MM.1S (cell line): ENCODE measurements at regions not wholly inside any gene's neighbourhood (a gene's known extent, or its start where the extent isn't known, plus 50 kb on each side); places are given as distances from the start of the nearest gene placed in this dataset.
A peak's percentile ranks its signal among the peaks of the same experiment; 100 is the strongest.
"Not testable (repeated sequence)": the region's sequence is repeated elsewhere in the genome, so short reads cannot be mapped to it uniquely, and the experiment has no call there.

Experiments used
- DNase-seq: peaks from one replicate; pipeline ENCODE4 v3.0.0-alpha.2; 2015
- H2AFZ ChIP-seq: fragments of 300-600 bp; sonication (generic); 2 replicates; pipeline ENCODE4 v1.6.0; 2016; ENCODE audit warnings: antibody characterized with exemption, low read length
- H3F3A ChIP-seq: fragments of 300-600 bp; sonication (generic); 2 replicates; pipeline ENCODE4 v1.6.1; 2016; ENCODE audit warnings: mild to moderate bottlenecking, antibody characterized with exemption, low read length, moderate library complexity, mixed read lengths; ENCODE audit not compliant: insufficient read depth
- H3K27ac ChIP-seq: fragments of 300-600 bp; sonication (generic); 2 replicates; pipeline ENCODE4 v1.5.1; 2016; ENCODE audit warnings: mild to moderate bottlenecking, low read length
- H3K27me3 ChIP-seq: fragments of 300-600 bp; sonication (generic); replicated peaks from 2 replicates; pipeline ENCODE4 v1.6.0; 2016; ENCODE audit warnings: low read length; ENCODE audit not compliant: insufficient read depth
- H3K36me3 ChIP-seq: fragments of 300-600 bp; sonication (generic); replicated peaks from 2 replicates; pipeline ENCODE4 v1.6.1; 2016; ENCODE audit warnings: mild to moderate bottlenecking, low read length, mixed read lengths; ENCODE audit not compliant: insufficient read depth
- H3K4me1 ChIP-seq: fragments of 300-600 bp; sonication (generic); 2 replicates; pipeline ENCODE4 v1.6.1; 2016; ENCODE audit warnings: low read length, mixed read lengths
- H3K4me2 ChIP-seq: fragments of 300-600 bp; sonication (generic); 2 replicates; pipeline ENCODE4 v1.6.0; 2016; ENCODE audit warnings: low read depth, low read length
- H3K4me3 ChIP-seq: fragments of 300-600 bp; sonication (generic); 2 replicates; pipeline ENCODE4 v1.5.1; 2016; ENCODE audit warnings: low read length, mixed read lengths
- H3K79me2 ChIP-seq: fragments of 300-600 bp; sonication (generic); 2 replicates; pipeline ENCODE4 v1.6.1; 2016; ENCODE audit warnings: mixed run types, low read length, mixed read lengths
- H3K9ac ChIP-seq: fragments of 300-600 bp; sonication (generic); 2 replicates; pipeline ENCODE4 v1.6.1; 2016; ENCODE audit warnings: low read length, mixed read lengths
- H3K9me2 ChIP-seq: fragments of 300-600 bp; sonication (generic); replicated peaks from 2 replicates; pipeline ENCODE4 v1.6.1; 2016; ENCODE audit warnings: mild to moderate bottlenecking, low read length, mixed read lengths; ENCODE audit not compliant: insufficient read depth
- H3K9me3 ChIP-seq: fragments of 300-600 bp; sonication (generic); replicated peaks from 2 replicates; pipeline ENCODE4 v1.6.1; 2016; ENCODE audit warnings: mild to moderate bottlenecking, low read length, mixed read lengths; ENCODE audit not compliant: insufficient read depth
- H4K20me1 ChIP-seq: fragments of 300-600 bp; sonication (generic); 2 replicates; pipeline ENCODE4 v1.6.1; 2016; ENCODE audit warnings: mild to moderate bottlenecking, low read length, moderate library complexity, mixed read lengths; ENCODE audit not compliant: insufficient read depth
- EZH2 ChIP-seq: fragments of 300-600 bp; sonication (generic); optimal IDR thresholded peaks from 2 replicates; pipeline ENCODE3; 2017; ENCODE audit warnings: low read depth, mild to moderate bottlenecking, antibody characterized with exemption, low read length, mixed read lengths
- EZH2phosphoT487 ChIP-seq: fragments of 300-600 bp; sonication (generic); IDR thresholded peaks from 2 replicates; pipeline ENCODE4 v1.6.1; 2018; ENCODE audit warnings: antibody characterized with exemption, low read length
- TF ChIP-seq, protein P1 (sequence below): fragments of 300-600 bp; sonication (generic); IDR thresholded peaks from 2 replicates; pipeline ENCODE4 v1.5.1; 2016; ENCODE audit warnings: antibody characterized with exemption, low read length, mixed read lengths

DNA sequence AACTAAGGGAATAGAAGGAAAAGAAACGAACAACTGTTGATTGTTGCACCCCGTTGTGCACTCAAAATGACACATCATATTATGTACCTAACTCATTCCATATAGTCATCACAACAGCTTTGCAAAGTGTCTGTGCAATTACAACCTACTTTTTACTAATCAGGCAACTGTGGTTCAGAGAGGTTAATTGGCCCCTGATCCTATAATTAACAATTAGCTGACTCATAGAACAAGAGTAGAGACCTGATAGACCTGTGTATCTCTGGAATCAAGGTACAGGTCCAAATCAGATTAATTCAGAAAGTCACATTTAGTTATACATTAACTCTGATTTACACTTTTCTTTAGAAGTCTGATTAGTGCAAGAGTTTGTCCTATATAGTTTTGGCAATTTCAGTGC is 122.5 kb upstream of the CDK13 start:
- TF ChIP-seq EZH2 = no peak
- TF ChIP-seq EZH2phosphoT487 = no peak
- TF ChIP-seq, protein P1, sequence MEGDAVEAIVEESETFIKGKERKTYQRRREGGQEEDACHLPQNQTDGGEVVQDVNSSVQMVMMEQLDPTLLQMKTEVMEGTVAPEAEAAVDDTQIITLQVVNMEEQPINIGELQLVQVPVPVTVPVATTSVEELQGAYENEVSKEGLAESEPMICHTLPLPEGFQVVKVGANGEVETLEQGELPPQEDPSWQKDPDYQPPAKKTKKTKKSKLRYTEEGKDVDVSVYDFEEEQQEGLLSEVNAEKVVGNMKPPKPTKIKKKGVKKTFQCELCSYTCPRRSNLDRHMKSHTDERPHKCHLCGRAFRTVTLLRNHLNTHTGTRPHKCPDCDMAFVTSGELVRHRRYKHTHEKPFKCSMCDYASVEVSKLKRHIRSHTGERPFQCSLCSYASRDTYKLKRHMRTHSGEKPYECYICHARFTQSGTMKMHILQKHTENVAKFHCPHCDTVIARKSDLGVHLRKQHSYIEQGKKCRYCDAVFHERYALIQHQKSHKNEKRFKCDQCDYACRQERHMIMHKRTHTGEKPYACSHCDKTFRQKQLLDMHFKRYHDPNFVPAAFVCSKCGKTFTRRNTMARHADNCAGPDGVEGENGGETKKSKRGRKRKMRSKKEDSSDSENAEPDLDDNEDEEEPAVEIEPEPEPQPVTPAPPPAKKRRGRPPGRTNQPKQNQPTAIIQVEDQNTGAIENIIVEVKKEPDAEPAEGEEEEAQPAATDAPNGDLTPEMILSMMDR = no peak
- Histone ChIP-seq H3K9me2 (no peaks in the 10 kb centered on the region), H3K4me2 (no peak overlapping the region), H3K79me2 (no peaks in the 10 kb centered on the region), H4K20me1 (no peaks in the 10 kb centered on the region), H3K9me3 (no peaks in the 10 kb centered on the region), H3F3A (no peaks in the 10 kb centered on the region), H3K36me3 (no peaks in the 10 kb centered on the region), H3K27ac (no peak overlapping the region), H3K27me3 (no peaks in the 10 kb centered on the region; the same call in 1 of the 2 replicates), H3K4me3 (no peak overlapping the region), H2AFZ (no peak overlapping the region), H3K9ac (no peak overlapping the region), H3K4me1 (peaks cover 1% of the 10 kb centered on the region; the same call in 1 of the 2 replicates)
- DNase-seq = no peak

DNA sequence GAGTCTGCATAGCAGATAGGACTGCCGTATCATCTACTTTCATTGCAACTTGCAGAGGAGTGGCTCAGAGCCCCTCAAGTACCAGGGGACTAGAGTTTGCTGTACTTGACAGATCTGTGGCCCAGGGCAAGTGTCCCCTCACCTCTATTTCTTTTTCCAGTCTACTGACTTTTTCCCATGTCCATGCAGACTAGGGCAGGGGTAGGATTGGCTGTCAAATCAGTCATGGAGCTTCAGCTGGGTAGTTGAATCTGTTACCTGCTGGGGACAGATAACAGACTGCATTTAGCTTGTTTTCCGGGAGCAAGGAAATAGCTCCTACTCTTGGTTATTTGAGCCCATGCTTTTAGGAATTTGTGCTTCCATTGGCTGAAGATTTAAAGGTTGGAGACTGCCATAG is 121.0 kb upstream of the CDK13 start:
- no peaks in the 10 kb centered on the region for H3K36me3 ChIP-seq
- no peak for TF ChIP-seq EZH2phosphoT487
- TF ChIP-seq, protein P1 = no peak
- no peak for TF ChIP-seq EZH2
- no peak for DNase-seq
- peaks cover 4% of the 10 kb centered on the region; the same call in 1 of the 2 replicates for H3K4me1 ChIP-seq
- no peaks in the 10 kb centered on the region for H3K79me2 ChIP-seq
- no peaks in the 10 kb centered on the region for H3K9me3 ChIP-seq
- no peaks in the 10 kb centered on the region for H4K20me1 ChIP-seq
- H3F3A ChIP-seq = no peaks in the 10 kb centered on the region
- H3K4me2 ChIP-seq = no peak overlapping the region
- H3K9me2 ChIP-seq = no peaks in the 10 kb centered on the region
- H3K27me3 ChIP-seq = no peaks in the 10 kb centered on the region; the same call in 1 of the 2 replicates
- H3K27ac ChIP-seq = no peak overlapping the region
- H2AFZ ChIP-seq = no peak overlapping the region
- no peak overlapping the region for H3K4me3 ChIP-seq
- no peak overlapping the region for H3K9ac ChIP-seq

DNA sequence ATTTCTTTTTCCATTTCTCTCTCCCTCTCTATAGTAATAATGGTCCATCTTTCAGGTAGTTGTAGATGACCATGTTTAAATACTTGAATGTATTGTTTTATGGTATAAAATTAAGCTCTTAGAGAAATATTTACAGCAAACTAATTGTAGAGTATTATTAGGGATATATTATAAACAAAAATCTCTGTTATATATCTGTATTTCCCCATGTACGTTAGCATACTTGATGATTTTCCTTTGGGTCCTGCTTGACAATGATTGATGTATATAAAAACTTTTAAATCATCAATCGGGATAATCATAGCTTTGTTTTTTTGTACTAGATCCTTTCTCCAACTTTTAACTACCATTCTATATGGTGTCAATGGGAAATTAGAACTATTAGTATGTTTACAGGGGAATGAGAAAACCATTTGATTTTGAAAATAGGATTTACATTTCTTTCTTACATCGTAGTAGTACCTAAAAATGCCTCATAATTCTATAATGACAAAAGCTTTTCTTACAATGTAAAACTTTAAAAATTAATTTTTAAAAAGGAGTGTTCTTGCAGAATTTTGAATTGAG is 117.5 kb upstream of the CDK13 start:
- no peaks in the 10 kb centered on the region for H3K36me3 ChIP-seq
- no peaks in the 10 kb centered on the region; the same call in 1 of the 2 replicates for H3K27me3 ChIP-seq
- peak overlapping the region; percentile 50 for H3K4me2 ChIP-seq
- H3F3A ChIP-seq = no peaks in the 10 kb centered on the region
- peak overlapping the region; percentile 40; the same call in 1 of the 2 replicates for H3K4me3 ChIP-seq
- 0 out of 2 replicates have a peak overlapping the region, but pooled peaks have one; percentile 31 for H2AFZ ChIP-seq
- H3K9ac ChIP-seq = no peak overlapping the region
- TF ChIP-seq EZH2phosphoT487 = no peak
- TF ChIP-seq EZH2 = no peak
- TF ChIP-seq, protein P1 = no peak
- no peak overlapping the region for H3K27ac ChIP-seq
- no peaks in the 10 kb centered on the region for H3K79me2 ChIP-seq
- no peaks in the 10 kb centered on the region for H3K9me2 ChIP-seq
- H3K9me3 ChIP-seq = no peaks in the 10 kb centered on the region
- peaks cover 4% of the 10 kb centered on the region; the same call in 1 of the 2 replicates for H3K4me1 ChIP-seq
- H4K20me1 ChIP-seq = no peaks in the 10 kb centered on the region
- DNase-seq = no peak

DNA sequence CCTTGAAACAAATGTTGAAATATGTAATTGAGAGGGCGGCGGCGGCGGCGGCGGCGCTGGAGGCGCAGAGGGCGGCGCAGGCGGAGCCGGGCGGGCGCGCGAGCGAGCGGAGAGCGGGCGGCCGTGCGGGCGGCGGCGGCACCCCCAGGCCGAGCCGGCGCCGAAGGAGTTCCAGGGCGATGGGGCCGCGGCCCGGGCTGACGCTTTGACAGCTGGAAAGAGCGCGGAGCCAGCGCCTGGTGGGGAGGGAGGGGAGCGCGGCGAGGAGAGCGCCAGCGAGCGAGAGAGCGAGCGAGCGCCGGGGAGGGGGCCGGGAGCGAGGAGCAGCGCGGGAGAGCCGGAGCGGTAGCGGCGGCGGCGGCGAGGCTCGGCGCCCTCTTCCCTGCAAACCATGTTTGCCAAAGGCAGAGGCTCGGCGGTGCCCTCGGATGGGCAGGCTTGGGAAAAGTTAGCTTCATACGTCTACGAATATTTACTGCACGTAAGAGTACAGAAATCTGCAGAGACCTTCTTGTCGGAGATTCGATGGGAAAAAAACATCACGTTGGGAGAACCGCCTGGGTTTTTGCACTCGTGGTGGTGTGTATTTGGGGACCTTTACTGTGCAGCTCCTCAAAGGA is 116.8 kb upstream of the CDK13 start:
- not testable (repeated sequence) for H3K36me3 ChIP-seq, H3K9ac ChIP-seq, H3K9me2 ChIP-seq, H4K20me1 ChIP-seq, H3K4me1 ChIP-seq, H3K27me3 ChIP-seq, H3F3A ChIP-seq, H3K27ac ChIP-seq, H3K79me2 ChIP-seq, H3K9me3 ChIP-seq
- peak overlapping the region; percentile 55; the same call in 1 of the 2 replicates for H3K4me2 ChIP-seq
- peak; percentile 59 for DNase-seq
- H2AFZ ChIP-seq = peak overlapping the region; percentile 64
- H3K4me3 ChIP-seq = peak overlapping the region; percentile 40; the same call in 1 of the 2 replicates

DNA sequence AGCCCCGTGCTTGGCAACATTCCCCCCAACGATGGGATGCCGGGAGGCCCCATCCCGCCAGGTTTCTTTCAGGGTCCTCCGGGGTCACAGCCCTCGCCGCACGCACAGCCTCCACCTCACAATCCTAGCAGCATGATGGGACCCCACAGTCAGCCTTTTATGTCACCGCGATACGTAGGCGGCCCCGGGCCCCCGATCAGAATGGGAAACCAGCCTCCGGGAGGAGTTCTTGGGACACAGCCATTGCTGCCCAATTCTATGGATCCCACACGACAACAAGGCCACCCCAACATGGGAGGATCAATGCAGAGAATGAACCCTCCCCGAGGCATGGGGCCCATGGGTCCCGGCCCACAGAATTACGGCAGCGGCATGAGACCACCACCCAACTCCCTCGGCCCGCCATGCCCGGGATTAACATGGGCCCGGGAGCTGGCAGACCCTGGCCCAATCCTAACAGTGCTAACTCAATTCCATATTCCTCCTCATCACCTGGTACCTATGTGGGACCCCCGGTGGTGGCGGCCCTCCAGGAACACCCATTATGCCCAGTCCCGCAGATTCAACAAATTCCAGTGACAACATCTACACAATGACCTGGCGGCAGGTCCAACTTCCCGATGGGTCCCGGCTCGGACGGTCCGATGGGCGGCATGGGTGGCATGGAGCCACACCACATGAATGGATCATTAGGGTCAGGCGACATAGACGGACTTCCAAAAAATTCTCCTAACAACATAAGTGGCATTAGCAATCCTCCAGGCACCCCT is 116.0 kb upstream of the CDK13 start:
- not testable (repeated sequence) for H3K4me1 ChIP-seq, H3K27me3 ChIP-seq, H3K36me3 ChIP-seq, H3K27ac ChIP-seq, DNase-seq, H3K79me2 ChIP-seq, H3F3A ChIP-seq, H3K4me2 ChIP-seq, H3K9me3 ChIP-seq, H3K4me3 ChIP-seq, H2AFZ ChIP-seq, H4K20me1 ChIP-seq, H3K9me2 ChIP-seq, H3K9ac ChIP-seq
